T-cell (primary cell): ENCODE measurements at regions not wholly inside any gene's neighbourhood (a gene's known extent, or its start where the extent isn't known, plus 50 kb on each side); places are given as distances from the start of the nearest gene placed in this dataset.

Experiments used
- ATAC-seq, 4 experiments: fragments of 200-7000 bp in 3 of 4; fragments of 150-1000 bp in 1 of 4; cut with Tn5 transposase; replicated peaks in 1 of 4; 1 replicate in 3 of 4; 2 replicates in 1 of 4; pipeline ENCODE4 v1.10.0; 2021; ENCODE audit warnings: moderate library complexity in 3 of 4, mild to moderate bottlenecking in 2 of 4, moderate number of reproducible peaks in 1 of 4
- CTCF ChIA-PET, 2 donors: fragments of 300-600 bp; sonication (Branson Sonifier 250); formaldehyde crosslinking; loops; one replicate each; lab custom pipeline; 2022; ENCODE audit warnings: antibody characterized with exemption in 2 of 2; lab: Charles Lee
- POLR2A ChIA-PET, 2 donors: fragments of 300-600 bp; sonication (Branson Sonifier 250); formaldehyde crosslinking; loops; one replicate each; lab custom pipeline; 2022; ENCODE audit warnings: antibody characterized with exemption in 2 of 2; lab: Charles Lee
- DNase-seq, 35 experiments: peaks; one replicate each; pipeline versions ENCODE4 v3.0.0 to v3.0.0-alpha.2; 2013 to 2023
- H3K27ac ChIP-seq: one replicate; pipeline ENCODE4 v1.5.1; 2013; ENCODE audit warnings: low read length
- H3K27me3 ChIP-seq, 2 experiments: replicated peaks in 1 of 2; 1 replicate in 1 of 2; 2 replicates in 1 of 2; pipeline versions ENCODE4 v1.6.1 to v1.7.0; 2013; ENCODE audit warnings: low read length in 1 of 2, mixed read lengths in 1 of 2; ENCODE audit not compliant: control insufficient read depth in 2 of 2, insufficient read depth in 2 of 2; ENCODE audit errors: extremely low read depth in 1 of 2
- H3K36me3 ChIP-seq, 2 donors: 1 replicate in 1 of 2; 2 replicates in 1 of 2; pipeline versions ENCODE4 v1.6.1 to v1.7.0; 2013; ENCODE audit warnings: low read length in 1 of 2; ENCODE audit not compliant: control insufficient read depth in 2 of 2, insufficient read depth in 1 of 2; ENCODE audit errors: extremely low read depth in 1 of 2
- H3K4me1 ChIP-seq, 2 experiments: 1 replicate in 1 of 2; 2 replicates in 1 of 2; pipeline versions ENCODE4 v1.6.1 to v1.7.0; 2013; ENCODE audit warnings: low read length in 2 of 2, mixed read lengths in 1 of 2; ENCODE audit not compliant: insufficient read depth in 2 of 2, control insufficient read depth in 1 of 2; ENCODE audit errors: extremely low read depth in 1 of 2
- H3K4me3 ChIP-seq, 2 donors: 1 replicate in 1 of 2; 2 replicates in 1 of 2; pipeline versions ENCODE4 v1.5.1 to v1.7.0; 2013; ENCODE audit warnings: mild to moderate bottlenecking in 2 of 2, low read length in 1 of 2, moderate library complexity in 1 of 2; ENCODE audit not compliant: control insufficient read depth in 1 of 2; ENCODE audit errors: extremely low read depth in 1 of 2
- H3K9me3 ChIP-seq: 2 replicates; pipeline ENCODE4 v1.7.0; 2013
- H3K27ac Mint-ChIP-seq, 2 donors: one replicate each; pipeline ENCODE4 v1.8.0; 2020 to 2021; ENCODE audit warnings: mild to moderate bottlenecking in 2 of 2, mixed read lengths in 2 of 2
- H3K27me3 Mint-ChIP-seq, 2 donors: one replicate each; pipeline ENCODE4 v1.8.0; 2021 to 2022; ENCODE audit warnings: mixed read lengths in 2 of 2
- H3K36me3 Mint-ChIP-seq: one replicate; pipeline ENCODE4 v1.8.0; 2021; ENCODE audit warnings: mixed read lengths
- H3K4me1 Mint-ChIP-seq, 3 donors: one replicate each; pipeline ENCODE4 v1.8.0; 2020 to 2022; ENCODE audit warnings: mixed read lengths in 3 of 3, mild to moderate bottlenecking in 1 of 3
- H3K4me3 Mint-ChIP-seq, 3 donors: one replicate each; pipeline ENCODE4 v1.8.0; 2020 to 2022; ENCODE audit warnings: mild to moderate bottlenecking in 3 of 3, mixed read lengths in 3 of 3, moderate library complexity in 3 of 3
- H3K9me3 Mint-ChIP-seq, 3 donors: one replicate each; pipeline ENCODE4 v1.8.0; 2020 to 2022; ENCODE audit warnings: mixed read lengths in 3 of 3
- WGBS: methylation state at CpG from one replicate; pipeline ENCODE4 v1.1.5; 2013; ENCODE audit warnings: missing lambda C conversion rate; ENCODE audit not compliant: insufficient coverage; 5-methylcytosine and 5-hydroxymethylcytosine counted together

DNA sequence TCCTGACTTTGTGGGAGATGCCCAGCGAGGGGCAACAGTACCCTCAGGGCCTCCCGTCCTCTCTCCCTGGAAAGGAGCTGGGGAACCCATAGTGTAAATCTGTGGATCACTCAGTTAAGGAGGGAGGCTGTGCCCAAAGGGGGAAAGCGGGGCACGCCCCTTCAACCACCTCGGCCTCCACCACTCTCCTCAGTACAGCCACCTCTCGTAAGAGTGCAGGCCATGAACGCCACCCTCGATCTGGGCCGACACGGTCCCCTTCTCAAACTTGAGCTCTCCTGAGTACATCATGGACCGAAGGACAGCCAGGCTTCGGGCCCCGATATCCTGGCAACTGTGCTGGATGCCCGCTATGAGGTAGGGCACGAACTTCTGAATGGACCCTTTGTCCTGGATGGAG, 221.8 kb upstream of the ATP6AP2 start:
- H3K27me3 Mint-ChIP-seq: peaks cover 0 to 3% of the 10 kb centered on the region in 2 donors
- no peaks in the 10 kb centered on the region for H3K9me3 Mint-ChIP-seq
- Histone ChIP-seq H3K4me3 (no peak overlapping the region), H3K4me1 (no peaks in the 10 kb centered on the region), H3K36me3 (no peaks in the 10 kb centered on the region), H3K9me3 (no peaks in the 10 kb centered on the region), H3K27me3 (no peaks in the 10 kb centered on the region), H3K27ac (no peak overlapping the region)
- no peak overlapping the region for H3K4me3 Mint-ChIP-seq
- no peak for ATAC-seq
- ChIA-PET CTCF (no interaction called here), POLR2A (no interaction called here)
- no peak overlapping the region for H3K27ac Mint-ChIP-seq
- no peak for DNase-seq
- 98% methylated on average over 7 of the region's 15 CpGs for WGBS
- peaks cover 0 to 6% (median 0%) of the 10 kb centered on the region in 3 donors for H3K4me1 Mint-ChIP-seq
- H3K36me3 Mint-ChIP-seq: no peaks in the 10 kb centered on the region

- WGBS: no CpG with 5 or more reads among the region's 2 CpGs
- DNase-seq: no peak
- Mint-ChIP-seq H3K4me3 (no peak overlapping the region), H3K27me3 (peaks cover 3 to 16% of the 10 kb centered on the region in 2 donors), H3K9me3 (peaks cover 0 to 8% (median 7%) of the 10 kb centered on the region in 3 donors), H3K4me1 (no peaks in the 10 kb centered on the region), H3K27ac (no peak overlapping the region), H3K36me3 (no peaks in the 10 kb centered on the region)
- no peaks in the 10 kb centered on the region for H3K27me3 ChIP-seq
- no peaks in the 10 kb centered on the region for H3K9me3 ChIP-seq
- POLR2A ChIA-PET: no interaction called here
- H3K36me3 ChIP-seq: no peaks in the 10 kb centered on the region
- H3K4me1 ChIP-seq: no peaks in the 10 kb centered on the region
- H3K27ac ChIP-seq: no peak overlapping the region
- no peak for ATAC-seq
- no peak overlapping the region for H3K4me3 ChIP-seq
- CTCF ChIA-PET: no interaction called here
Measured at GRCh38 chrX:40349251-40349650, 231.5 kb upstream of the ATP6AP2 start.

DNA sequence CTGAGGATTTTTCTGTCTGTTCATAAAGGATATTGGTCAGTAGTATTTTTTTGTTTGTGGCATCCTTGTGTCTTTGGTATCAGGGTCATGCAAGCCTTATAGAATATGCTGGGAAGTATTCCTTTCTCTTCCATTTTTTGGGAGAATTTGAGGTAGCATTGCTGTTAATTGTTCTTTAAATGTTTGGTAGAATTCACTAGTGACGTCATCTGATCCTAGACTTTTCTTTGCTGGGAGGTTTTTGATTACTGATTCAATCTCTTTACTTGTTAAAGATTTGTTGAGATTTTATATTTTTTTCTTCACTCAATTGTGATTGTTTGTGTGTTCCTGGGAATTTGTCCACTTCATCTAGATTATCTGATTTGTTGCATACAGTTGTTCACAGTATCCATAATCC, 234.4 kb upstream of the ATP6AP2 start:
- Mint-ChIP-seq H3K27me3 (peaks cover 3 to 16% of the 10 kb centered on the region in 2 donors), H3K9me3 (peaks cover 0 to 7% (median 5%) of the 10 kb centered on the region in 3 donors), H3K36me3 (no peaks in the 10 kb centered on the region), H3K4me3 (no peak overlapping the region), H3K4me1 (no peaks in the 10 kb centered on the region), H3K27ac (no peak overlapping the region)
- H3K4me3 ChIP-seq: no peak overlapping the region
- H3K4me1 ChIP-seq: no peaks in the 10 kb centered on the region
- CTCF ChIA-PET: no interaction called here
- POLR2A ChIA-PET: no interaction called here
- no peaks in the 10 kb centered on the region for H3K9me3 ChIP-seq
- no peaks in the 10 kb centered on the region for H3K36me3 ChIP-seq
- peaks cover 0 to 3% of the 10 kb centered on the region in 2 experiments for H3K27me3 ChIP-seq
- no peak overlapping the region for H3K27ac ChIP-seq
- ATAC-seq: no peak
- no peak for DNase-seq
- no CpG with 5 or more reads among the region's 1 CpG for WGBS

DNA sequence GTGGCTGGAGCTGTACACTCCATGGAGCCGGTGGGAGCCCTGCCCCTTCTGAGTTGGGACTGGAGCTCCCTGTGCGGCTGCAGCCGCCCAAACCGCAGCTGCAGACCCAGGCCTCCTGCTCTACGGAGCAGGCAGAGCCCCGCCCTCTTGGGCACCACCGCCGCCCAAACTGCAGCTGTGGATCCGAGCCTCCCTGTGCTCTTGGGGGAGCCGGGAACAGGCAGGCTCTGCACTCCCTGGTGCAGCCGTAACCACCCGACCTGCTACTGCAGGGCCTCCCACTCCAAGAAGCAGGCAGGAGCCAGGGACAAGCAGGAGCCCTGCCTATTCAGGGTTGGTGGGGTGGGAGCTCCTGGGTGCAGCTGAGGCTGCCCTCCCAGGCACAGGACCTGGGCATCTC, 237.5 kb upstream of the ATP6AP2 start:
- no peak for ATAC-seq
- Mint-ChIP-seq H3K4me3 (no peak overlapping the region), H3K9me3 (peaks cover 0 to 7% (median 3%) of the 10 kb centered on the region in 3 donors), H3K36me3 (no peaks in the 10 kb centered on the region), H3K27me3 (peaks cover 0 to 10% of the 10 kb centered on the region in 2 donors), H3K4me1 (no peaks in the 10 kb centered on the region), H3K27ac (no peak overlapping the region)
- no peaks in the 10 kb centered on the region for H3K9me3 ChIP-seq
- no peak overlapping the region for H3K4me3 ChIP-seq
- H3K36me3 ChIP-seq: no peaks in the 10 kb centered on the region
- H3K27me3 ChIP-seq: peaks cover 0 to 3% of the 10 kb centered on the region in 2 experiments
- no peaks in the 10 kb centered on the region for H3K4me1 ChIP-seq
- 87% methylated on average over 9 of the region's 12 CpGs for WGBS
- H3K27ac ChIP-seq: no peak overlapping the region
- ChIA-PET CTCF (no interaction called here), POLR2A (no interaction called here)
- no peak for DNase-seq

DNA sequence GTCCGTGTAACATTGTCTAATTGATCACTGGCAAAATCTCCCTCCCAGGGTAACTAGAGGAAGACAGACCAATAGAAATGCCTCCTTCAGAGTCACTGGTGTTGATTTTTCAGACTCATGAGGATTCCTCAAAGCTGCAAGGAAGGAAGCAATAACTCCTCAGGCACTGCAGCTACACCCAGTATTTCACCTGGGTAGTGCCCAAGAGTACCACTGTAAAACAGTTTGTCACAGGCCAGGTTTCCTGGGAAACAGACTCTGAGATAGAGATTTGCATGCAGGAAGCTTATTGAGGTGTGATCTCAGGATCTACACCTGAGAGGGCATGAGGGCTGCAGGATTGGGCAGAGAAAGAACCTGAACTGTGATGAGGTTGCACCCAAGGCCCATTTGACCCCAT, 240.7 kb upstream of the ATP6AP2 start:
- Mint-ChIP-seq H3K27me3 (peaks cover 0 to 3% of the 10 kb centered on the region in 2 donors), H3K36me3 (no peaks in the 10 kb centered on the region), H3K4me1 (no peaks in the 10 kb centered on the region), H3K27ac (no peak overlapping the region), H3K4me3 (no peak overlapping the region), H3K9me3 (no peaks in the 10 kb centered on the region)
- Histone ChIP-seq H3K9me3 (no peaks in the 10 kb centered on the region), H3K36me3 (no peaks in the 10 kb centered on the region), H3K27ac (no peak overlapping the region), H3K4me1 (no peaks in the 10 kb centered on the region), H3K4me3 (no peak overlapping the region), H3K27me3 (peaks cover 0 to 3% of the 10 kb centered on the region in 2 experiments)
- DNase-seq: no peak
- CTCF ChIA-PET: interaction anchor here in 1 of 2 donors (0.6 kb wide), 1 partner anchor 30 kb away, joined by 4 read pairs; no protein-coding TSS in a partner anchor
- POLR2A ChIA-PET: no interaction called here
- WGBS: no CpG with 5 or more reads among the region's 1 CpG
- ATAC-seq: no peak

DNA sequence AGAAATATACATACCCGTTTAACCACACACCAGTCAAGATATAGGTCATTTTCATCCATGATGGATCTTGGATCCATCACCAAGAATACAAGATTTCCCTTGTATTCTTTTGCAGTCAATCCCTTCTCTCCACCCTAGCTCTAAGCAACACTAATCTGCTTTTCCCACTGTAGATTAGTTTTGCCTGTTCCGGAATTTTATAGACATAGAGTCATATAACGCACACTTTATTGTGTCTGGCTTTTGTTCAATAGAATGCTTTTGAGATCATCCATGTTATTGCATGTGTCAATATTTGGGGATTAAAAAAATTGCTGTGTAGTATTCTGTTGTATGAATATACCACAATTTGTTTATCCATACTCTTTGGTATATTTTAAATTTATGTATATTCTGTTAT, 235.6 kb upstream of the BCOR start:
- H3K27ac ChIP-seq: no peak overlapping the region
- no peaks in the 10 kb centered on the region for H3K4me1 ChIP-seq
- H3K9me3 ChIP-seq: no peaks in the 10 kb centered on the region
- no peaks in the 10 kb centered on the region for H3K36me3 Mint-ChIP-seq
- POLR2A ChIA-PET: interaction anchor here in 1 of 2 donors (0.6 kb wide), 1 partner anchor 64 kb away, joined by 3 read pairs; no protein-coding TSS in a partner anchor
- no peak overlapping the region for H3K4me3 ChIP-seq
- H3K9me3 Mint-ChIP-seq: no peaks in the 10 kb centered on the region
- H3K36me3 ChIP-seq: no peaks in the 10 kb centered on the region
- no CpG with 5 or more reads among the region's 3 CpGs for WGBS
- H3K27ac Mint-ChIP-seq: no peak overlapping the region
- no peak overlapping the region for H3K4me3 Mint-ChIP-seq
- CTCF ChIA-PET: no interaction called here
- no peak for DNase-seq
- peaks cover 2 to 6% (median 6%) of the 10 kb centered on the region in 3 donors for H3K4me1 Mint-ChIP-seq
- no peaks in the 10 kb centered on the region for H3K27me3 ChIP-seq
- ATAC-seq: no peak
- peaks cover 0 to 3% of the 10 kb centered on the region in 2 donors for H3K27me3 Mint-ChIP-seq

DNA sequence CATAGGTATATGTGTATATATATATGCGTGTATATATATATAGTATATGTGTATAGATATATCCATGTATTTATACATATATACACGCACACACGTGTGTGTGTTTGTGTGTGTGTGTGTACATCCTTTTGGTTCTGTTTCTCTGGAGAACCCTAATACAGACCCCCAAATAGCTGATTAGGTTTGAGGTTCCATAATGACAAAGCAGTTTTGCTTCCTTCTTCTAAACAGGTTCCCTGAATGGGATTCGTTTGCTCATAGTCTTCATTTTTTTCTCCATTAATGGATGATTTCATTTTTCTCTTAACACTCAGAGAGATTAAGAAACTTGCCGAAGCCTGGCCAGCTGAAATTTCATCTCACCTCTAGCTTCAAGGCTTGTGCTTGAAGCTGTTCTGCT, 234.0 kb upstream of the BCOR start:
- Histone ChIP-seq H3K4me1 (no peaks in the 10 kb centered on the region), H3K36me3 (no peaks in the 10 kb centered on the region), H3K27ac (no peak overlapping the region), H3K4me3 (no peak overlapping the region), H3K27me3 (no peaks in the 10 kb centered on the region), H3K9me3 (no peaks in the 10 kb centered on the region)
- Mint-ChIP-seq H3K4me1 (peaks cover 2 to 6% (median 6%) of the 10 kb centered on the region in 3 donors), H3K27ac (no peak overlapping the region), H3K9me3 (no peaks in the 10 kb centered on the region), H3K36me3 (no peaks in the 10 kb centered on the region), H3K27me3 (peaks cover 0 to 9% of the 10 kb centered on the region in 2 donors), H3K4me3 (no peak overlapping the region)
- ATAC-seq: no peak
- ChIA-PET CTCF (no interaction called here), POLR2A (no interaction called here)
- WGBS: no CpG with 5 or more reads among the region's 5 CpGs
- DNase-seq: no peak
